ENCODE measurements at regions not wholly inside any gene's neighbourhood (a gene's known extent, or its start where the extent isn't known, plus 50 kb on each side); places are given as distances from the start of the nearest gene placed in this dataset.

DNA sequence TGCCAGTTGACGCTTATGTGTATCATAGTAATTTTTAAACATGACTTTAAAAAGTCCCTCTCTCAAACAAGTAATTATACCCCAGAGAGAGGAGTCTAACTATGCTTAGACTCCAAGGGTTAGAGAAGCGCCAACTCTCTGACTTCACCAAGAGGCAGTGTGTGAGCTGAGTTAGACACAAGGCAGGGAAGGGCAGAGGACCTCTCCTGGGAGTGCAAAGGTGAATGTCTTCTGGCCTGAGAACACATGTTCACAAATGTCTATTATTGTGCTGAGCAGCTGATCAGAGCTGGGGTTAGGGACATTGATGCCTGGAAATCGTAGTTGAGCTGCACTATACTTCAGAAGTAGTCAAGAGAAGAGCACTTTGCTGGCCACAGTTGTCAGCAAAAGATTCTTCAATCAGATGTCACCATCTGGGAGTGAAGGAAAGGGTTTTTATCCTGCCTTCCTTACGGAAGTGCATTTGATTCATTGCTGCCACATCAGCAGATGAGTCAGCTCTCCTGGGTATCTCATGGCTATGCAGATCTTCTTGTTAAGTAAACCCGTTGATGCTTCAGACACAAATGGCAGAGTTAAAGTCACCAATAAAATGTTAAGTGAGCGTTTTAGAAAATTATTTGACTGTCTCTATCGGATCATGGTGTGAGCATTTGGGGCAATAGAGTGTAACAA lies 283.2 kb upstream of the ARGLU1 start:
- H3K27me3 Mint-ChIP-seq (ENCODE audit: low read depth), result no peaks in the 10 kb centered on the region

GRCh38 chr13:106846571-106847448 lies 278.9 kb upstream of the ARGLU1 start:
- H3K4me1 Mint-ChIP-seq (ENCODE audit: low read depth), result no peaks in the 10 kb centered on the region
- H3K4me3 Mint-ChIP-seq, result no peak overlapping the region
- H3K36me3 Mint-ChIP-seq (ENCODE audit: low read depth), result no peaks in the 10 kb centered on the region
- no peaks in the 10 kb centered on the region for H3K9me3 Mint-ChIP-seq
- H3K27me3 Mint-ChIP-seq (ENCODE audit: low read depth), result no peaks in the 10 kb centered on the region
- no peak overlapping the region for H3K27ac Mint-ChIP-seq

More for the DNA sequence above, 283.2 kb upstream of the ARGLU1 start:
- H3K4me3 Mint-ChIP-seq, result no peak overlapping the region
- no peaks in the 10 kb centered on the region for H3K36me3 Mint-ChIP-seq (ENCODE audit: low read depth)
- H3K27ac Mint-ChIP-seq, result no peak overlapping the region
- no peaks in the 10 kb centered on the region for H3K4me1 Mint-ChIP-seq (ENCODE audit: low read depth)
- no peaks in the 10 kb centered on the region for H3K9me3 Mint-ChIP-seq

DNA sequence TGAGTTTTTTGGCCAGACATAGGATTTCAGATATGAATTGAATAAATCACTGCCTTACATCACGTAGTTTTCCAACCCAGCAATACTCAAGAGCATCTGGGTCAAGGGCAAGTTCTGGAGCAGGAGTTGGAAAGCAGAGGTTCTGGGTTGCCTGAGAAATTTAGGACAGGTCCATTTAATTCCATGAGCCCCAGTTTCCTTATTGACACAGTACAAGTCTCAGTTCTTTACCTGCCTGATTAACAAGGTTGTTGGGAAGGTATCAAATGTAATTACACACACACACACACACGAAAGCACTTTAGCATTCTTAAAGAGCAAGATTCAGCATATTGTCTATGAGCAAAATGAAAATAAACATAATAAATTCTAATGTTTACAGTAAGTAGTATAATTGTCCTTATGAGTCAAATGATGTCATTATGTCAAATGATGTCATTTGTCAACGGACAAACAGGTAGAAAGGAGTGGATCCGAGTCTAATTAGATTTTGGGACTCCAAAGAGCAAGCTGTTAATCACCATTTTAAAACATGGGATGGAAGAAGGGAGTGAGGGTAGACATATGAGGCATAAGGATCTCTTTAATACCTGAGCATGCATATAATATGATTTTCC lies 268.4 kb upstream of the ARGLU1 start:
- H3K27ac Mint-ChIP-seq, result no peak overlapping the region
- H3K4me3 Mint-ChIP-seq, result no peak overlapping the region
- H3K4me1 Mint-ChIP-seq (ENCODE audit: low read depth), result no peaks in the 10 kb centered on the region
- H3K27me3 Mint-ChIP-seq (ENCODE audit: low read depth), result no peaks in the 10 kb centered on the region
- no peaks in the 10 kb centered on the region for H3K9me3 Mint-ChIP-seq
- no peaks in the 10 kb centered on the region for H3K36me3 Mint-ChIP-seq (ENCODE audit: low read depth)

DNA sequence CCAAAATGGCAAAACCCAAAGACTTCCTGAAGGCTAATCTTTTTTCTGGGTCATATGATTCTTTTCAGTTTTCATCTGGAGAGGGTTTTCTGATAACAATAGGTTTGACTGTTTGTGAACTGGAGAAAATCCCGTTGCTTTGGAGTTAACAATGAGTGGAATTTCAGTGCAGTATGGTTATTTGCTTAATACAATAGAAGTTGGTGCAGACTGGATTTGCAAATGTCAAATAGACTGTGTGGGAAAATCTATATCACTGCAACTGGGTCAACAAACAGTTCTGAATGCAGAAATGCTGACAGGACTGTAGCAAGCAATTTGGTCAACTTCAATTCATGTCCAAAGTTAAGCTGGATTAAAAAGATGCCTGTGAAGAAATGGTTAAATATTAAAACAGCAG lies 267.5 kb upstream of the ARGLU1 start:
- H3K4me3 Mint-ChIP-seq, result no peak overlapping the region
- no peaks in the 10 kb centered on the region for H3K27me3 Mint-ChIP-seq (ENCODE audit: low read depth)
- no peak overlapping the region for H3K27ac Mint-ChIP-seq
- H3K36me3 Mint-ChIP-seq (ENCODE audit: low read depth), result no peaks in the 10 kb centered on the region
- no peaks in the 10 kb centered on the region for H3K9me3 Mint-ChIP-seq
- H3K4me1 Mint-ChIP-seq (ENCODE audit: low read depth), result no peaks in the 10 kb centered on the region

GRCh38 chr13:106821979-106822378 lies 254.0 kb upstream of the ARGLU1 start:
- H3K27me3 Mint-ChIP-seq (ENCODE audit: low read depth), result no peaks in the 10 kb centered on the region
- H3K9me3 Mint-ChIP-seq, result peaks cover 6% of the 10 kb centered on the region
- no peak overlapping the region for H3K27ac Mint-ChIP-seq

GRCh38 chr13:106819413-106820180 lies 251.7 kb upstream of the ARGLU1 start:
- H3K4me3 Mint-ChIP-seq, result no peak overlapping the region
- H3K27ac Mint-ChIP-seq, result no peak overlapping the region
- H3K36me3 Mint-ChIP-seq (ENCODE audit: low read depth), result no peaks in the 10 kb centered on the region
- no peaks in the 10 kb centered on the region for H3K4me1 Mint-ChIP-seq (ENCODE audit: low read depth)
- no peaks in the 10 kb centered on the region for H3K27me3 Mint-ChIP-seq (ENCODE audit: low read depth)
- peaks cover 3% of the 10 kb centered on the region for H3K9me3 Mint-ChIP-seq

More at GRCh38 chr13:106821979-106822378, 254.0 kb upstream of the ARGLU1 start:
- H3K4me3 Mint-ChIP-seq, result no peak overlapping the region
- H3K36me3 Mint-ChIP-seq (ENCODE audit: low read depth), result no peaks in the 10 kb centered on the region
- H3K4me1 Mint-ChIP-seq (ENCODE audit: low read depth), result no peaks in the 10 kb centered on the region

GRCh38 chr13:106818971-106819370 lies 251.0 kb upstream of the ARGLU1 start:
- Mint-ChIP-seq H3K27me3 (ENCODE audit: low read depth) (no peaks in the 10 kb centered on the region), H3K4me3 (no peak overlapping the region), H3K9me3 (no peaks in the 10 kb centered on the region), H3K4me1 (ENCODE audit: low read depth) (no peaks in the 10 kb centered on the region), H3K27ac (no peak overlapping the region), H3K36me3 (ENCODE audit: low read depth) (no peaks in the 10 kb centered on the region)

DNA sequence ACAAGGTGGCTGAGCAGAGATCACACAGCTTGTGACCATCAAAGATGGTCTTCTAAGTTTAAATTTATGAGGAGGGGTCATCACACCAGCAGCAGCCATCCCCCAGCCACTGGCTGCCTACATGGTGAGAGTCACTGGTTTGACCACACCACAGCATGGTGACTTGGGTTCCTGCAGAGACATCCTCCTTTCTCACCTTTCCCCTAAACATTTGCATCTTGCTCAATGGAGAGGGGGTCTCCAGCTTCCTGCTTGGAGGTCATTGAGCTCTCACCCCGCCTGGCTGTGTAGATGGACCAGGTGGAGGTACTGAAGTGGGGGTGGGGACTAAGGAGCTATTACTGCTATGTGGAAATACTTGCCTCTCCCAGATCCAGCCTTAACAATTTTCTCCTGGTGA lies 247.6 kb upstream of the ARGLU1 start:
- Mint-ChIP-seq H3K4me3 (no peak overlapping the region), H3K9me3 (no peaks in the 10 kb centered on the region), H3K27me3 (ENCODE audit: low read depth) (no peaks in the 10 kb centered on the region), H3K4me1 (ENCODE audit: low read depth) (no peaks in the 10 kb centered on the region), H3K36me3 (ENCODE audit: low read depth) (no peaks in the 10 kb centered on the region), H3K27ac (no peak overlapping the region)

GRCh38 chr13:106814463-106814862 lies 246.5 kb upstream of the ARGLU1 start:
- H3K27ac Mint-ChIP-seq, result no peak overlapping the region
- H3K4me3 Mint-ChIP-seq, result no peak overlapping the region
- no peaks in the 10 kb centered on the region for H3K9me3 Mint-ChIP-seq
- no peaks in the 10 kb centered on the region for H3K36me3 Mint-ChIP-seq (ENCODE audit: low read depth)
- no peaks in the 10 kb centered on the region for H3K27me3 Mint-ChIP-seq (ENCODE audit: low read depth)
- H3K4me1 Mint-ChIP-seq (ENCODE audit: low read depth), result no peaks in the 10 kb centered on the region

- Mint-ChIP-seq H3K4me3 (no peak overlapping the region), H3K36me3 (ENCODE audit: low read depth) (no peaks in the 10 kb centered on the region), H3K27ac (no peak overlapping the region), H3K27me3 (ENCODE audit: low read depth) (no peaks in the 10 kb centered on the region), H3K9me3 (no peaks in the 10 kb centered on the region), H3K4me1 (ENCODE audit: low read depth) (no peaks in the 10 kb centered on the region)
These were observed 242.1 kb upstream of the ARGLU1 start for GRCh38 chr13:106810069-106810468.

- Mint-ChIP-seq H3K9me3 (no peaks in the 10 kb centered on the region), H3K36me3 (ENCODE audit: low read depth) (no peaks in the 10 kb centered on the region), H3K27ac (no peak overlapping the region), H3K4me3 (no peak overlapping the region), H3K4me1 (ENCODE audit: low read depth) (no peaks in the 10 kb centered on the region), H3K27me3 (ENCODE audit: low read depth) (no peaks in the 10 kb centered on the region)
These were observed 237.1 kb upstream of the ARGLU1 start for GRCh38 chr13:106804991-106805390.

- Mint-ChIP-seq H3K4me3 (no peak overlapping the region), H3K27me3 (ENCODE audit: low read depth) (no peaks in the 10 kb centered on the region), H3K9me3 (no peaks in the 10 kb centered on the region), H3K36me3 (ENCODE audit: low read depth) (no peaks in the 10 kb centered on the region), H3K4me1 (ENCODE audit: low read depth) (no peaks in the 10 kb centered on the region), H3K27ac (no peak overlapping the region)
These were observed 235.0 kb upstream of the ARGLU1 start for GRCh38 chr13:106802917-106803316.

- H3K9me3 Mint-ChIP-seq, result no peaks in the 10 kb centered on the region
- H3K4me1 Mint-ChIP-seq (ENCODE audit: low read depth), result no peaks in the 10 kb centered on the region
- no peaks in the 10 kb centered on the region for H3K36me3 Mint-ChIP-seq (ENCODE audit: low read depth)
- no peak overlapping the region for H3K4me3 Mint-ChIP-seq
- H3K27ac Mint-ChIP-seq, result no peak overlapping the region
- no peaks in the 10 kb centered on the region for H3K27me3 Mint-ChIP-seq (ENCODE audit: low read depth)
These were observed 231.9 kb upstream of the ARGLU1 start for GRCh38 chr13:106799781-106800335.

- no peaks in the 10 kb centered on the region for H3K36me3 Mint-ChIP-seq (ENCODE audit: low read depth)
- H3K27me3 Mint-ChIP-seq (ENCODE audit: low read depth), result no peaks in the 10 kb centered on the region
- no peak overlapping the region for H3K4me3 Mint-ChIP-seq
- no peaks in the 10 kb centered on the region for H3K4me1 Mint-ChIP-seq (ENCODE audit: low read depth)
- H3K9me3 Mint-ChIP-seq, result no peaks in the 10 kb centered on the region
- H3K27ac Mint-ChIP-seq, result no peak overlapping the region
These were observed 229.2 kb upstream of the ARGLU1 start for GRCh38 chr13:106797081-106797640.

Data from T-helper 1 cell treated with Interleukin-12 subunit alpha and Interleukin-12 subunit beta and Interleukin-4 antibody, amounts not matched to agents 30 μg/mL and 1 μg/mL, for 36 hours (primary cell).